ENCODE measurements at regions not wholly inside any gene's neighbourhood (a gene's known extent, or its start where the extent isn't known, plus 50 kb on each side); places are given as distances from the start of the nearest gene placed in this dataset.
"Not testable (repeated sequence)": the region's sequence is repeated elsewhere in the genome, so short reads cannot be mapped to it uniquely, and the experiment has no call there.

- DNase-seq, result no peak
Observed at GRCh38 chr7:91789086-91789485, 91.4 kb downstream of the MTERF1 start.

- no peak for DNase-seq
Observed at GRCh38 chr7:91789558-91789957, 90.9 kb downstream of the MTERF1 start.

- not testable (repeated sequence) for DNase-seq
Observed at GRCh38 chr7:91790646-91791045, 89.9 kb downstream of the MTERF1 start.

GRCh38 chr7:91796122-91796521, 84.4 kb downstream of the MTERF1 start:
- no peak for DNase-seq

- no peak for DNase-seq
Observed at GRCh38 chr7:91798425-91798824, 82.1 kb downstream of the MTERF1 start.

GRCh38 chr7:91800389-91800788, 80.1 kb downstream of the MTERF1 start:
- DNase-seq, result no peak

- DNase-seq, result no peak
Observed at GRCh38 chr7:91801331-91801983, 79.0 kb downstream of the MTERF1 start.

- no peak for DNase-seq
Observed at GRCh38 chr7:91811236-91811635, 69.3 kb downstream of the MTERF1 start.

GRCh38 chr7:91811641-91812040, 68.9 kb downstream of the MTERF1 start:
- DNase-seq, result no peak

GRCh38 chr7:91812388-91812787, 68.1 kb downstream of the MTERF1 start:
- DNase-seq, result no peak

- DNase-seq, result no peak
Observed at GRCh38 chr7:91814189-91814588, 66.3 kb downstream of the MTERF1 start.
